ENCODE measurements at regions not wholly inside any gene's neighbourhood (a gene's known extent, or its start where the extent isn't known, plus 50 kb on each side); places are given as distances from the start of the nearest gene placed in this dataset.

DNA sequence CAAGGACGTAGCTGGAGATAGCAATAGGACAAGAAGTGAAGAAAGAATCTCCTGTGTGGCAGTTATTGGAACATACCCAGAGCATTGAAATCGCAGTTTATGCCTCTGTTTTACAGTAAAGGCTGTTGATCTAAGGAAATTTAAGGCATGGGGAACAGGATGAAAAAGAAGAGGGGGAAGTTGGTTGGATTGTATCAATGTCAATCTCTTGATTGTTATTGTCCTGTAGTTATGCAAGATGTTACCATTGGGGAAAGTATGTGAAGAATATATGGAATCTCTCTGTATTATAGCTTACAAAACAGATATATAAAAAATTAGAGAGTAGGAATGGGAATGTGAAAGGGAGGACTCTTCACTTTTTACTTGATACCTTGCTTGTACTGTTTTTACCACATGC is 195.6 kb upstream of the NREP start:
- Histone ChIP-seq H3K4me1 (ENCODE audit: insufficient read depth, low read length) (peaks cover 53% of the 10 kb centered on the region), H2AFZ (ENCODE audit: low read length) (no peak overlapping the region), H3K4me2 (ENCODE audit: insufficient read depth, low read length) (no peak overlapping the region), H3K36me3 (ENCODE audit: insufficient read depth, low read length) (no peaks in the 10 kb centered on the region), H3K9me3 (ENCODE audit: low read depth, low read length) (no peaks in the 10 kb centered on the region), H4K20me1 (ENCODE audit: insufficient read depth, low read length) (no peaks in the 10 kb centered on the region), H3K79me2 (ENCODE audit: insufficient read depth, low read length) (no peaks in the 10 kb centered on the region), H3K27ac (ENCODE audit: low read depth, low read length) (peak overlapping the region; percentile 96), H3K4me3 (ENCODE audit: insufficient read depth, low read length) (no peak overlapping the region), H3K27me3 (ENCODE audit: insufficient read depth, low read length) (no peaks in the 10 kb centered on the region)
- no peak for DNase-seq (ENCODE audit: insufficient read length, low spot score, missing footprints)
- TF ChIP-seq, protein P1, sequence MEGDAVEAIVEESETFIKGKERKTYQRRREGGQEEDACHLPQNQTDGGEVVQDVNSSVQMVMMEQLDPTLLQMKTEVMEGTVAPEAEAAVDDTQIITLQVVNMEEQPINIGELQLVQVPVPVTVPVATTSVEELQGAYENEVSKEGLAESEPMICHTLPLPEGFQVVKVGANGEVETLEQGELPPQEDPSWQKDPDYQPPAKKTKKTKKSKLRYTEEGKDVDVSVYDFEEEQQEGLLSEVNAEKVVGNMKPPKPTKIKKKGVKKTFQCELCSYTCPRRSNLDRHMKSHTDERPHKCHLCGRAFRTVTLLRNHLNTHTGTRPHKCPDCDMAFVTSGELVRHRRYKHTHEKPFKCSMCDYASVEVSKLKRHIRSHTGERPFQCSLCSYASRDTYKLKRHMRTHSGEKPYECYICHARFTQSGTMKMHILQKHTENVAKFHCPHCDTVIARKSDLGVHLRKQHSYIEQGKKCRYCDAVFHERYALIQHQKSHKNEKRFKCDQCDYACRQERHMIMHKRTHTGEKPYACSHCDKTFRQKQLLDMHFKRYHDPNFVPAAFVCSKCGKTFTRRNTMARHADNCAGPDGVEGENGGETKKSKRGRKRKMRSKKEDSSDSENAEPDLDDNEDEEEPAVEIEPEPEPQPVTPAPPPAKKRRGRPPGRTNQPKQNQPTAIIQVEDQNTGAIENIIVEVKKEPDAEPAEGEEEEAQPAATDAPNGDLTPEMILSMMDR (IDR thresholded peaks at IDR 0.05; ENCODE audit: extremely low read depth, low read depth, low read length) = no peak

DNA sequence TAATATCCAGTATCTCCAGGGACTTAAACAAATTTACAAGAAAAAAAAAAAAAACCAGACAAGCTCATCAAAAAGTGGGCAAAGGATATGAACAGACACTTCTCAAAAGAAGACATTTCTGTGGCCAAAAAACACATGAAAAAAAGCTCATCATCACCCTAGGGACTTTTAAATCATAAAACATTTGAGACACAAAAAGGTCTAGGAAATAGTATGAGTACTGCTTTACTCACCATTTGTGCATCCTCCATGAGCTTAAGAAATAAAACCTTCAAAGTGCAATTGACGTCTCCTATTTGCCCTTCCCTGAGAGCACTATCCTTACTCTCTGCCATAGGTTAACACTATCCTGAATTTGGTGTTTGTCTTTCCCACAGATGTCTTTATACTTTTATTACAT is 193.7 kb upstream of the NREP start:
- Histone ChIP-seq H3K9me3 (ENCODE audit: low read depth, low read length) (no peaks in the 10 kb centered on the region), H3K27me3 (ENCODE audit: insufficient read depth, low read length) (no peaks in the 10 kb centered on the region), H3K4me1 (ENCODE audit: insufficient read depth, low read length) (peaks cover 56% of the 10 kb centered on the region), H3K4me2 (ENCODE audit: insufficient read depth, low read length) (no peak overlapping the region), H3K4me3 (ENCODE audit: insufficient read depth, low read length) (no peak overlapping the region), H3K36me3 (ENCODE audit: insufficient read depth, low read length) (no peaks in the 10 kb centered on the region), H4K20me1 (ENCODE audit: insufficient read depth, low read length) (no peaks in the 10 kb centered on the region), H3K27ac (ENCODE audit: low read depth, low read length) (peak overlapping the region; percentile 96), H2AFZ (ENCODE audit: low read length) (no peak overlapping the region), H3K79me2 (ENCODE audit: insufficient read depth, low read length) (no peaks in the 10 kb centered on the region)
- TF ChIP-seq, protein P1 (IDR thresholded peaks at IDR 0.05; ENCODE audit: extremely low read depth, low read depth, low read length) = no peak
- no peak for DNase-seq (ENCODE audit: insufficient read length, low spot score, missing footprints)

DNA sequence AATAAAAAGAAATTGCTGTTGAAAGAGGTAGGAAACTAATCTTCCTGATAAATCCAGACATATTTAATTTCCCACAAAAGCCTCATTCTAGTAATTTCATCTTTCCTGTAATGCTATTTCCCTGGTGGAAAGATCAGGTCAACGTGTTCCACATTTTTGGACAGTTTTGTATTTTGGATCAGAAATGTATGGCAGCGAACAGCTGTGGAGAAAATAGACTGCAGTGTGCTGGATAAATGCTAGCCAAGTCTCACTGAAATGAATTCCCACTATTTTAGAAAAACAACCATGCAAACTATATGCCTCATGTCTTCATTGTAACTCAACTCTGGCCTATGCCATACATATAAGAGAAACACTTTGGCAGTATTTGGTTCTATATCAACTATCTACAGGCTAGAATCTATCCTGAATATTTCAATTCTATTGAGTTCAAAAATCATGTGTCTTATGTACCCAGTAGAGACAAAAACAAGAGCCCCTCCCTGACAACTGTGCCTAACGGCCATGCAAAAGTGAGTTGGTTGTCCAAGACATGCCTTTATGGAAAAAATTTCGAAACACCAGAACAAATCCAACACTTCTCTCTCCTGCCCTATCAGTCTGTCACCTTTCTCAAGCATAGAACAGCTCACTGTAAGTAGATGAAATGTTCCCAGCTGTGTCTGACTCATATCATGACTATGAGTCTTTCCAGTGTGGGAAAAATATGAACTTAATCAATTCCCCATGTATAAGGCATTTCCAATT is 191.3 kb upstream of the NREP start:
- H3K79me2 ChIP-seq (ENCODE audit: insufficient read depth, low read length) = no peaks in the 10 kb centered on the region
- H3K27me3 ChIP-seq (ENCODE audit: insufficient read depth, low read length) = no peaks in the 10 kb centered on the region
- H2AFZ ChIP-seq (ENCODE audit: low read length) = no peak overlapping the region
- peak overlapping the region; percentile 96 for H3K27ac ChIP-seq (ENCODE audit: low read depth, low read length)
- H3K36me3 ChIP-seq (ENCODE audit: insufficient read depth, low read length) = no peaks in the 10 kb centered on the region
- no peaks in the 10 kb centered on the region for H4K20me1 ChIP-seq (ENCODE audit: insufficient read depth, low read length)
- H3K9me3 ChIP-seq (ENCODE audit: low read depth, low read length) = no peaks in the 10 kb centered on the region
- no peak for DNase-seq (ENCODE audit: insufficient read length, low spot score, missing footprints)
- peaks cover 38% of the 10 kb centered on the region for H3K4me1 ChIP-seq (ENCODE audit: insufficient read depth, low read length)
- TF ChIP-seq, protein P1 (IDR thresholded peaks at IDR 0.05; ENCODE audit: extremely low read depth, low read depth, low read length) = no peak
- no peak overlapping the region for H3K4me3 ChIP-seq (ENCODE audit: insufficient read depth, low read length)
- H3K4me2 ChIP-seq (ENCODE audit: insufficient read depth, low read length) = peak overlapping the region; percentile 1

DNA sequence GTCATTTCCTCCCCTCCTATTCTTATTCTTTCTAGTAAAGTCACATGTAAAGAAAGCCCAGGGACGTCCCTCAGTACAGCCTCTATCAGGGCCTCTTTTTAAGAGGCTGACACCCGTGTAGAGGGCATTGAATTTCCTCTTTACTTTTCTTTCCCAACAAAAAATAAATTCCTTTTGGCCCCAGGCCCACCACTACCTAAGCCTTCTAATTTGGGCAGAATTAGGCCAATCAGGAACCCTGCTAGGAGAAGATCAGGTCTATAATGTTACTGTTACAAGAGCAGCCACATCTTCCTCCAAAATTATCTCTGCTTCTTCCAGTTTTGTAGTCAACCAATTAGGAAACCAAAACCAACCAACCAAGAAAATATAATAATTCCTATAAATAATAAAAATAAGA is 189.6 kb upstream of the NREP start:
- DNase-seq (ENCODE audit: insufficient read length, low spot score, missing footprints) = no peak
- no peak overlapping the region for H2AFZ ChIP-seq (ENCODE audit: low read length)
- no peak overlapping the region for H3K27ac ChIP-seq (ENCODE audit: low read depth, low read length)
- H3K4me1 ChIP-seq (ENCODE audit: insufficient read depth, low read length) = peaks cover 36% of the 10 kb centered on the region
- no peak overlapping the region for H3K4me3 ChIP-seq (ENCODE audit: insufficient read depth, low read length)
- H3K4me2 ChIP-seq (ENCODE audit: insufficient read depth, low read length) = no peak overlapping the region
- H3K79me2 ChIP-seq (ENCODE audit: insufficient read depth, low read length) = no peaks in the 10 kb centered on the region
- no peaks in the 10 kb centered on the region for H3K27me3 ChIP-seq (ENCODE audit: insufficient read depth, low read length)
- no peaks in the 10 kb centered on the region for H3K9me3 ChIP-seq (ENCODE audit: low read depth, low read length)
- H3K36me3 ChIP-seq (ENCODE audit: insufficient read depth, low read length) = no peaks in the 10 kb centered on the region
- no peaks in the 10 kb centered on the region for H4K20me1 ChIP-seq (ENCODE audit: insufficient read depth, low read length)
- TF ChIP-seq, protein P1 (IDR thresholded peaks at IDR 0.05; ENCODE audit: extremely low read depth, low read depth, low read length) = no peak
